ENCODE measurements at regions not wholly inside any gene's neighbourhood (a gene's known extent, or its start where the extent isn't known, plus 50 kb on each side); places are given as distances from the start of the nearest gene placed in this dataset.

- TF ChIP-seq CTCF (conservative IDR thresholded peaks at IDR 0.05) = no peak
- Mint-ChIP-seq H3K9me3 (peaks cover 2% of the 10 kb centered on the region), H3K4me3 (no peak overlapping the region), H3K4me1 (no peaks in the 10 kb centered on the region), H3K36me3 (ENCODE audit: low read depth) (no peaks in the 10 kb centered on the region), H3K27me3 (ENCODE audit: low read depth) (no peaks in the 10 kb centered on the region), H3K27ac (ENCODE audit: unreplicated experiment) (no peak overlapping the region)
- DNase-seq (ENCODE audit: low read depth, low spot score) = no peak
Observed at GRCh38 chr9:108383796-108384195, 472.0 kb downstream of the ACTL7B start.

- Mint-ChIP-seq H3K9me3 (peaks cover 2% of the 10 kb centered on the region), H3K27me3 (ENCODE audit: low read depth) (no peaks in the 10 kb centered on the region), H3K4me1 (no peaks in the 10 kb centered on the region), H3K27ac (ENCODE audit: unreplicated experiment) (no peak overlapping the region), H3K4me3 (no peak overlapping the region), H3K36me3 (ENCODE audit: low read depth) (no peaks in the 10 kb centered on the region)
- no peak for DNase-seq (ENCODE audit: low read depth, low spot score)
- TF ChIP-seq CTCF (conservative IDR thresholded peaks at IDR 0.05) = no peak
Observed at GRCh38 chr9:108382310-108382709, 473.5 kb downstream of the ACTL7B start.

- Mint-ChIP-seq H3K27me3 (ENCODE audit: low read depth) (no peaks in the 10 kb centered on the region), H3K27ac (ENCODE audit: unreplicated experiment) (no peak overlapping the region), H3K4me1 (peaks cover 4% of the 10 kb centered on the region), H3K36me3 (ENCODE audit: low read depth) (no peaks in the 10 kb centered on the region), H3K4me3 (no peak overlapping the region), H3K9me3 (no peaks in the 10 kb centered on the region)
- no peak for DNase-seq (ENCODE audit: low read depth, low spot score)
- no peak for TF ChIP-seq CTCF (conservative IDR thresholded peaks at IDR 0.05)
Observed at GRCh38 chr9:108377881-108378280, 477.9 kb downstream of the ACTL7B start.

- H3K36me3 Mint-ChIP-seq (ENCODE audit: low read depth) = no peaks in the 10 kb centered on the region
- DNase-seq (ENCODE audit: low read depth, low spot score) = no peak
- no peak overlapping the region for H3K4me3 Mint-ChIP-seq
- no peak overlapping the region for H3K27ac Mint-ChIP-seq (ENCODE audit: unreplicated experiment)
- peaks cover 4% of the 10 kb centered on the region for H3K4me1 Mint-ChIP-seq
- no peak for TF ChIP-seq CTCF (conservative IDR thresholded peaks at IDR 0.05)
- H3K27me3 Mint-ChIP-seq (ENCODE audit: low read depth) = no peaks in the 10 kb centered on the region
- H3K9me3 Mint-ChIP-seq = no peaks in the 10 kb centered on the region
Observed at GRCh38 chr9:108377382-108377781, 478.4 kb downstream of the ACTL7B start.

- H3K27me3 Mint-ChIP-seq (ENCODE audit: low read depth) = no peaks in the 10 kb centered on the region
- no peaks in the 10 kb centered on the region for H3K36me3 Mint-ChIP-seq (ENCODE audit: low read depth)
- TF ChIP-seq CTCF (conservative IDR thresholded peaks at IDR 0.05) = no peak
- no peak overlapping the region for H3K27ac Mint-ChIP-seq (ENCODE audit: unreplicated experiment)
- peaks cover 4% of the 10 kb centered on the region for H3K4me1 Mint-ChIP-seq
- no peak overlapping the region for H3K4me3 Mint-ChIP-seq
- H3K9me3 Mint-ChIP-seq = peaks cover 2% of the 10 kb centered on the region
- no peak for DNase-seq (ENCODE audit: low read depth, low spot score)
Observed at GRCh38 chr9:108376140-108376539, 479.6 kb downstream of the ACTL7B start.

GRCh38 chr9:108374626-108375025 is 481.2 kb downstream of the ACTL7B start:
- peaks cover 2% of the 10 kb centered on the region for H3K9me3 Mint-ChIP-seq
- no peak overlapping the region for H3K27ac Mint-ChIP-seq (ENCODE audit: unreplicated experiment)
- no peak overlapping the region for H3K4me3 Mint-ChIP-seq
- TF ChIP-seq CTCF (conservative IDR thresholded peaks at IDR 0.05) = no peak
- no peaks in the 10 kb centered on the region for H3K27me3 Mint-ChIP-seq (ENCODE audit: low read depth)
- no peak for DNase-seq (ENCODE audit: low read depth, low spot score)
- no peaks in the 10 kb centered on the region for H3K36me3 Mint-ChIP-seq (ENCODE audit: low read depth)
- H3K4me1 Mint-ChIP-seq = peaks cover 4% of the 10 kb centered on the region

Data from neural crest cell (in vitro differentiated cells).